Hepatocyte (in vitro differentiated cells): ENCODE measurements at regions not wholly inside any gene's neighbourhood (a gene's known extent, or its start where the extent isn't known, plus 50 kb on each side); places are given as distances from the start of the nearest gene placed in this dataset.

ENCODE experiments used
- CTCF ChIP-seq: fragments of 200-600 bp; sonication (generic); IDR thresholded peaks from 2 replicates; pipeline ENCODE4 v1.5.1; 2016; ENCODE audit warnings: antibody characterized with exemption, mild to moderate bottlenecking; ENCODE audit not compliant: poor library complexity
- EZH2phosphoT487 ChIP-seq: fragments of 200-600 bp; sonication (generic); IDR thresholded peaks from one replicate; pipeline ENCODE4 v1.6.1; 2018; ENCODE audit warnings: antibody characterized with exemption, mild to moderate bottlenecking, low read depth, moderate library complexity; ENCODE audit not compliant: unreplicated experiment, severe bottlenecking

DNA sequence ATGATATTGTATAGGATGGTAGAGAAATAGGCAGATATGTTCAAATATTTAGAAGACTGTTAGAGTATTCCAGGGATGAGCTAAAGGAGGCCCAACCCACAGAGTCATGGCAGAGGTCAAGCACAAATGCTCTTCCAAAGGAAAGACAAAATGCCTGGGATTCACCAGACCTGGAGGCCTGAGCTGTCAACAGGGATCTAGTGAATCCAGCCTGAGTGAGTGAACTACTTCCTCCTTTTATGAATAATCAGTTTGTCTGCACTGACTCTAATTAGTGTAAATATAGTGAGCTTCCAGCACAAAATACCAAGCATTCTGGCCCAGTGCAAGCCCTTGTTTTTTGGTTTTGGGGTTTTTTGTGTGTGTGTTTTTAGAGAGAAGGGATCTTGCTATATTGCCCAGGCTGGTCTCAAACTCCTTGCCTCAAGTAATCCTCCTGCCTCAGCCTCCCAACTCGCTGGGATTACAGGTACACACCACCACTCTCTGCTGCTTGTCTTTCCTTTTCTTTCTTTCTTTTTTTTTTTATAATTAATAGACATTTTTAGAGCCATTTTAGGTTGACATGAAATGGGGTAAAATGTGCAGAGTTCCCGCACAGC, 244.4 kb downstream of the SKIDA1 start:
- TF ChIP-seq EZH2phosphoT487 (no peak), CTCF (no peak)
